ENCODE measurements at regions not wholly inside any gene's neighbourhood (a gene's known extent, or its start where the extent isn't known, plus 50 kb on each side); places are given as distances from the start of the nearest gene placed in this dataset.
"Not testable (repeated sequence)": the region's sequence is repeated elsewhere in the genome, so short reads cannot be mapped to it uniquely, and the experiment has no call there.

GRCh38 chr13:72622546-72622945 is 104.9 kb downstream of the MZT1 start:
- TF ChIP-seq, protein P1, sequence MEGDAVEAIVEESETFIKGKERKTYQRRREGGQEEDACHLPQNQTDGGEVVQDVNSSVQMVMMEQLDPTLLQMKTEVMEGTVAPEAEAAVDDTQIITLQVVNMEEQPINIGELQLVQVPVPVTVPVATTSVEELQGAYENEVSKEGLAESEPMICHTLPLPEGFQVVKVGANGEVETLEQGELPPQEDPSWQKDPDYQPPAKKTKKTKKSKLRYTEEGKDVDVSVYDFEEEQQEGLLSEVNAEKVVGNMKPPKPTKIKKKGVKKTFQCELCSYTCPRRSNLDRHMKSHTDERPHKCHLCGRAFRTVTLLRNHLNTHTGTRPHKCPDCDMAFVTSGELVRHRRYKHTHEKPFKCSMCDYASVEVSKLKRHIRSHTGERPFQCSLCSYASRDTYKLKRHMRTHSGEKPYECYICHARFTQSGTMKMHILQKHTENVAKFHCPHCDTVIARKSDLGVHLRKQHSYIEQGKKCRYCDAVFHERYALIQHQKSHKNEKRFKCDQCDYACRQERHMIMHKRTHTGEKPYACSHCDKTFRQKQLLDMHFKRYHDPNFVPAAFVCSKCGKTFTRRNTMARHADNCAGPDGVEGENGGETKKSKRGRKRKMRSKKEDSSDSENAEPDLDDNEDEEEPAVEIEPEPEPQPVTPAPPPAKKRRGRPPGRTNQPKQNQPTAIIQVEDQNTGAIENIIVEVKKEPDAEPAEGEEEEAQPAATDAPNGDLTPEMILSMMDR (IDR thresholded peaks at IDR 0.05; ENCODE audit: borderline replicate concordance, insufficient read depth, low read depth, low read length): no peak
- H3K4me3 ChIP-seq (ENCODE audit: low read depth, low read length): no peak overlapping the region

DNA sequence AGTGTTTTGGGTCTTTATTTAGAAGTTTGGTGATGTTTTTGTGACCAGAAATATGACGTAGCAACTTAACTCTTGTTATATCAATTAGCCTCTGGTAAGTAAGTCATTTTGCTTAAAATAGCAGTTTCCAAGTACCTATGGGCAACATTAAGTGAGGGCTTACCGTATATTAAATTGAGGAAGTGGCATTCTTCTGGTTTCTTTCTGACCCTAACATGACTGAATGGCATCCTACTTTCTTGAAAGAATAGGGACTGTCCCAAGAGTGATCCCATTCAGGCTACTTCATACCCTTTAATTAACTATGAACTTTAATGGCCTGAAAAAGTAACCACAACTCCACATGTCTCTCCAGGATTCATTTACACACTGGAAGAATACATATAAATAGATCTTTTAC is 106.6 kb downstream of the MZT1 start:
- TF ChIP-seq, protein P1 (IDR thresholded peaks at IDR 0.05; ENCODE audit: borderline replicate concordance, insufficient read depth, low read depth, low read length): no peak
- no peak overlapping the region for H3K4me3 ChIP-seq (ENCODE audit: low read depth, low read length)

DNA sequence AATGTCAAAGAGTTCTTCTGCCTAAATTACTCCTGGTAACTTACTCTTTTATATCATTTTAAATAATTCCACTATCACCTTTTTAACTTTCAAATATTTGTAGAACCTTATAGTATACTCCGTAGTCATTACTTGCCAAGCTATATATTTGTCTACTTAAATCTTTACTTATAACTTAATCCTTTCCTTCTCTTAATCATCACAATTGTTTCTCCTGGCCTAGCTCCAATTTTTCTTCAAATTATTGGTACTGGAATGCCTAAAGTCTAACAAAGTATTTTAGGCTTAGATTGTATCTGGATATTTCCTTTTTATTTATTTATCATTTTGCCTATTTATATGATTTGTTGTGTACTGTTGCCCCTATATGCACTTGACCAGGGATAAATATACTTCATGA is 109.5 kb downstream of the MZT1 start:
- TF ChIP-seq, protein P1 (IDR thresholded peaks at IDR 0.05; ENCODE audit: borderline replicate concordance, insufficient read depth, low read depth, low read length): no peak

DNA sequence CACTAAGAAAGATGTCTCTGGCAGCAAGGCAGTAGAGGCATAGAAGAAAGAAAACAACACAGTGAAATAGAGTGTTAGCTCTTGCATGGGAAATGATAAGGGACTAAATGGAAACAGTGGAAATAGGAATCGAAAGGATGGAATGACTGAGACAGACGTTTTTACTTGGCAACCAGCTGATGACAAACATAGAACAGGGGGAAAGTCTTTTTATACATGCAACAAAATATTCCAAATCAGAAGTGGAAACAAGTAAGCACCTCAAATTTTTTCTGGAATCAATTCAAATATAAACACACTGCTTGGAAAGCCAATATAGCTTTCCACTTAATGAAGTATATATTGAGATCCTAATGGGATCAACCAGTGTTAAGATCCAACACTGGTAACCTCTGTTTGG is 110.2 kb downstream of the MZT1 start:
- no peak overlapping the region for H3K4me3 ChIP-seq (ENCODE audit: low read depth, low read length)
- TF ChIP-seq, protein P1 (IDR thresholded peaks at IDR 0.05; ENCODE audit: borderline replicate concordance, insufficient read depth, low read depth, low read length): no peak

More for the DNA sequence above, 109.5 kb downstream of the MZT1 start:
- H3K4me3 ChIP-seq (ENCODE audit: low read depth, low read length): no peak overlapping the region

- H3K4me3 ChIP-seq (ENCODE audit: low read depth, low read length): not testable (repeated sequence)
Observed at GRCh38 chr13:72610251-72610891, 117.1 kb downstream of the MZT1 start.

GRCh38 chr13:72599178-72599743 is 128.2 kb downstream of the MZT1 start:
- no peak overlapping the region for H3K4me3 ChIP-seq (ENCODE audit: low read depth, low read length)
- TF ChIP-seq, protein P1 (IDR thresholded peaks at IDR 0.05; ENCODE audit: borderline replicate concordance, insufficient read depth, low read depth, low read length): no peak

- TF ChIP-seq, protein P1 (IDR thresholded peaks at IDR 0.05; ENCODE audit: borderline replicate concordance, insufficient read depth, low read depth, low read length): no peak
Observed at GRCh38 chr13:72590091-72590740, 137.2 kb downstream of the MZT1 start.

More at GRCh38 chr13:72590091-72590740, 137.2 kb downstream of the MZT1 start:
- H3K4me3 ChIP-seq (ENCODE audit: low read depth, low read length): no peak overlapping the region

Measured in GM12875 (cell line).